ENCODE measurements at regions not wholly inside any gene's neighbourhood (a gene's known extent, or its start where the extent isn't known, plus 50 kb on each side); places are given as distances from the start of the nearest gene placed in this dataset.

GRCh38 chr13:48891586-48891985 lies 84.1 kb upstream of the FNDC3A start:
- DNase-seq (ENCODE audit: insufficient read length, low spot score): no peak
- FAIRE-seq: no peak

GRCh38 chr13:48892053-48892687 lies 83.5 kb upstream of the FNDC3A start:
- no peak for DNase-seq (ENCODE audit: insufficient read length, low spot score)
- no peak for TF ChIP-seq SPI1 (IDR thresholded peaks at IDR 0.05; ENCODE audit: low read depth, low read length)
- no peak for TF ChIP-seq POU2F2 (IDR thresholded peaks at IDR 0.05; ENCODE audit: low read depth, low read length)
- TF ChIP-seq TAF1 (IDR thresholded peaks at IDR 0.05; ENCODE audit: low read depth, low read length): no peak
- no peak for TF ChIP-seq POLR2A (IDR thresholded peaks at IDR 0.05; ENCODE audit: low read depth, low read length)
- peak; percentile 55 for TF ChIP-seq PAX5 (IDR thresholded peaks at IDR 0.05; ENCODE audit: insufficient read depth, low read length, severe bottlenecking)
- FAIRE-seq: no peak

More at GRCh38 chr13:48891586-48891985, 84.1 kb upstream of the FNDC3A start:
- TF ChIP-seq POLR2AphosphoS5 (IDR thresholded peaks at IDR 0.05; ENCODE audit: low read depth, low read length) (no peak), POU2F2 (IDR thresholded peaks at IDR 0.05; ENCODE audit: low read depth, low read length) (no peak), SPI1 (IDR thresholded peaks at IDR 0.05; ENCODE audit: low read depth, low read length) (no peak)

GRCh38 chr13:48892688-48893075 lies 83.0 kb upstream of the FNDC3A start:
- FAIRE-seq: no peak
- DNase-seq (ENCODE audit: insufficient read length, low spot score): no peak
- TF ChIP-seq PAX5 (IDR thresholded peaks at IDR 0.05; ENCODE audit: insufficient read depth, low read length, severe bottlenecking) (no peak), POLR2AphosphoS5 (IDR thresholded peaks at IDR 0.05; ENCODE audit: low read depth, low read length) (no peak), TAF1 (IDR thresholded peaks at IDR 0.05; ENCODE audit: low read depth, low read length) (no peak), POU2F2 (IDR thresholded peaks at IDR 0.05; ENCODE audit: low read depth, low read length) (no peak), SPI1 (IDR thresholded peaks at IDR 0.05; ENCODE audit: low read depth, low read length) (no peak), POLR2A (IDR thresholded peaks at IDR 0.05; ENCODE audit: low read depth, low read length) (no peak)

GRCh38 chr13:48896312-48896711 lies 79.4 kb upstream of the FNDC3A start:
- FAIRE-seq (no peak), DNase-seq (ENCODE audit: insufficient read length, low spot score) (no peak)
- TF ChIP-seq POLR2A (IDR thresholded peaks at IDR 0.05; ENCODE audit: low read depth, low read length) (no peak), PAX5 (IDR thresholded peaks at IDR 0.05; ENCODE audit: insufficient read depth, low read length, severe bottlenecking) (no peak), TAF1 (IDR thresholded peaks at IDR 0.05; ENCODE audit: low read depth, low read length) (no peak), SPI1 (IDR thresholded peaks at IDR 0.05; ENCODE audit: low read depth, low read length) (no peak), POU2F2 (IDR thresholded peaks at IDR 0.05; ENCODE audit: low read depth, low read length) (no peak), POLR2AphosphoS5 (IDR thresholded peaks at IDR 0.05; ENCODE audit: low read depth, low read length) (no peak)

- no peak for FAIRE-seq
- DNase-seq (ENCODE audit: insufficient read length, low spot score): no peak
- no peak for TF ChIP-seq TAF1 (IDR thresholded peaks at IDR 0.05; ENCODE audit: low read depth, low read length)
- TF ChIP-seq SPI1 (IDR thresholded peaks at IDR 0.05; ENCODE audit: low read depth, low read length): no peak
- no peak for TF ChIP-seq POLR2A (IDR thresholded peaks at IDR 0.05; ENCODE audit: low read depth, low read length)
- TF ChIP-seq PAX5 (IDR thresholded peaks at IDR 0.05; ENCODE audit: insufficient read depth, low read length, severe bottlenecking): no peak
- no peak for TF ChIP-seq POLR2AphosphoS5 (IDR thresholded peaks at IDR 0.05; ENCODE audit: low read depth, low read length)
- no peak for TF ChIP-seq POU2F2 (IDR thresholded peaks at IDR 0.05; ENCODE audit: low read depth, low read length)
These were observed 73.9 kb upstream of the FNDC3A start for GRCh38 chr13:48901781-48902180.

- TF ChIP-seq POU2F2 (IDR thresholded peaks at IDR 0.05; ENCODE audit: low read depth, low read length): no peak
- no peak for DNase-seq (ENCODE audit: insufficient read length, low spot score)
- FAIRE-seq: no peak
These were observed 73.3 kb upstream of the FNDC3A start for GRCh38 chr13:48902368-48902767.

GRCh38 chr13:48904668-48905290 lies 70.9 kb upstream of the FNDC3A start:
- TF ChIP-seq POLR2A (IDR thresholded peaks at IDR 0.05; ENCODE audit: low read depth, low read length) (no peak), POU2F2 (IDR thresholded peaks at IDR 0.05; ENCODE audit: low read depth, low read length) (no peak), POLR2AphosphoS5 (IDR thresholded peaks at IDR 0.05; ENCODE audit: low read depth, low read length) (no peak), SPI1 (IDR thresholded peaks at IDR 0.05; ENCODE audit: low read depth, low read length) (no peak), TAF1 (IDR thresholded peaks at IDR 0.05; ENCODE audit: low read depth, low read length) (no peak), PAX5 (IDR thresholded peaks at IDR 0.05; ENCODE audit: insufficient read depth, low read length, severe bottlenecking) (no peak)
- no peak for FAIRE-seq
- DNase-seq (ENCODE audit: insufficient read length, low spot score): no peak

- FAIRE-seq: no peak
These were observed 69.5 kb upstream of the FNDC3A start for GRCh38 chr13:48906200-48906599.

GRCh38 chr13:48908381-48909055 lies 67.2 kb upstream of the FNDC3A start:
- DNase-seq (ENCODE audit: insufficient read length, low spot score) (no peak), FAIRE-seq (no peak)
- TF ChIP-seq SPI1 (IDR thresholded peaks at IDR 0.05; ENCODE audit: low read depth, low read length): no peak
- TF ChIP-seq POLR2AphosphoS5 (IDR thresholded peaks at IDR 0.05; ENCODE audit: low read depth, low read length): no peak
- TF ChIP-seq POLR2A (IDR thresholded peaks at IDR 0.05; ENCODE audit: low read depth, low read length): no peak
- TF ChIP-seq TAF1 (IDR thresholded peaks at IDR 0.05; ENCODE audit: low read depth, low read length): no peak

More at GRCh38 chr13:48906200-48906599, 69.5 kb upstream of the FNDC3A start:
- no peak for TF ChIP-seq SPI1 (IDR thresholded peaks at IDR 0.05; ENCODE audit: low read depth, low read length)
- no peak for TF ChIP-seq PAX5 (IDR thresholded peaks at IDR 0.05; ENCODE audit: insufficient read depth, low read length, severe bottlenecking)
- TF ChIP-seq POU2F2 (IDR thresholded peaks at IDR 0.05; ENCODE audit: low read depth, low read length): no peak
- no peak for TF ChIP-seq POLR2A (IDR thresholded peaks at IDR 0.05; ENCODE audit: low read depth, low read length)
- TF ChIP-seq POLR2AphosphoS5 (IDR thresholded peaks at IDR 0.05; ENCODE audit: low read depth, low read length): no peak
- TF ChIP-seq TAF1 (IDR thresholded peaks at IDR 0.05; ENCODE audit: low read depth, low read length): no peak
- DNase-seq (ENCODE audit: insufficient read length, low spot score): no peak

GRCh38 chr13:48909056-48909389 lies 66.7 kb upstream of the FNDC3A start:
- FAIRE-seq (no peak), DNase-seq (ENCODE audit: insufficient read length, low spot score) (no peak)
- TF ChIP-seq PAX5 (IDR thresholded peaks at IDR 0.05; ENCODE audit: insufficient read depth, low read length, severe bottlenecking): no peak

Measured in GM12891 (cell line).